H1 (cell line): ENCODE measurements at regions not wholly inside any gene's neighbourhood (a gene's known extent, or its start where the extent isn't known, plus 50 kb on each side); places are given as distances from the start of the nearest gene placed in this dataset.

ENCODE experiments used
- CTCF ChIA-PET: fragments of 300-600 bp; sonication (Branson Sonifier 250); formaldehyde crosslinking; loops from one replicate; lab custom pipeline; 2021; ENCODE audit not compliant: partially characterized antibody; lab: Charles Lee
- POLR2A ChIA-PET: fragments of 300-600 bp; sonication (Branson Sonifier 250); formaldehyde crosslinking; loops from one replicate; lab custom pipeline; 2021; ENCODE audit warnings: inconsistent platforms; ENCODE audit not compliant: partially characterized antibody; lab: Charles Lee
- DNase-seq, 2 experiments: peaks; one replicate each; pipeline versions ENCODE4 v3.0.0 to v3.0.0-alpha.2; 2010 to 2022; ENCODE audit warnings: low spot score in 2 of 2, low read depth in 1 of 2, mixed read lengths in 1 of 2
- FAIRE-seq: peaks from 2 replicates; lab custom pipeline; 2011; peaks lifted over from hg19 to GRCh38; lab: Jason Lieb, UNC
- H2AFZ ChIP-seq: 2 replicates; pipeline ENCODE4 v1.8.1; 2012; ENCODE audit warnings: low read length, inconsistent platforms
- H2AK5ac ChIP-seq: 2 replicates; pipeline ENCODE4 v1.6.1; 2013; ENCODE audit warnings: low read depth, low read length
- H2BK120ac ChIP-seq: replicated peaks from 2 replicates; pipeline ENCODE3; 2013; ENCODE audit warnings: low read depth, low read length, inconsistent platforms
- H2BK12ac ChIP-seq: 2 replicates; pipeline ENCODE4 v1.6.1; 2013; ENCODE audit warnings: low read depth, low read length
- H2BK15ac ChIP-seq: 2 replicates; pipeline ENCODE4 v1.6.1; 2013; ENCODE audit warnings: low read length
- H2BK20ac ChIP-seq: 2 replicates; pipeline ENCODE4 v1.6.1; 2013; ENCODE audit warnings: low read length
- H2BK5ac ChIP-seq: 2 replicates; pipeline ENCODE4 v1.6.1; 2013; ENCODE audit warnings: low read depth, low read length
- H3K14ac ChIP-seq: 2 replicates; pipeline ENCODE4 v1.6.1; 2013; ENCODE audit warnings: inconsistent platforms; ENCODE audit not compliant: insufficient read length
- H3K18ac ChIP-seq: 2 replicates; pipeline ENCODE4 v1.6.1; 2013; ENCODE audit warnings: low read length; ENCODE audit errors: extremely low read depth
- H3K23ac ChIP-seq: 2 replicates; pipeline ENCODE4 v1.6.1; 2013; ENCODE audit warnings: inconsistent platforms; ENCODE audit not compliant: insufficient read length
- H3K23me2 ChIP-seq: 2 replicates; pipeline ENCODE4 v1.6.1; 2013; ENCODE audit warnings: low read depth, low read length
- H3K27ac ChIP-seq: 2 replicates; pipeline ENCODE4 v1.6.1; 2011; ENCODE audit warnings: low read depth, low read length, inconsistent platforms
- H3K27me3 ChIP-seq, 4 experiments: replicated peaks in 1 of 4; 1 replicate in 1 of 4; 2 replicates in 3 of 4; pipeline versions ENCODE4 v1.6.1 to v1.8.1; 2011 to 2013; ENCODE audit warnings: low read length in 3 of 4, mild to moderate bottlenecking in 3 of 4, inconsistent platforms in 2 of 4, mixed read lengths in 2 of 4, moderate library complexity in 1 of 4; ENCODE audit not compliant: control insufficient read depth in 3 of 4, insufficient read depth in 3 of 4; ENCODE audit errors: extremely low read depth in 1 of 4
- H3K36me3 ChIP-seq, 4 experiments: 2 replicates each; pipeline versions ENCODE4 v1.6.1 to v1.8.1; 2011 to 2013; ENCODE audit warnings: mild to moderate bottlenecking in 4 of 4, low read length in 3 of 4, moderate library complexity in 2 of 4, control low read depth in 1 of 4, inconsistent platforms in 1 of 4; ENCODE audit not compliant: insufficient read depth in 4 of 4, control insufficient read depth in 2 of 4
- H3K4ac ChIP-seq: replicated peaks from 2 replicates; pipeline ENCODE3; 2013; ENCODE audit warnings: low read length, low read depth, mixed read lengths, inconsistent platforms; ENCODE audit not compliant: insufficient read length
- H3K4me1 ChIP-seq, 4 experiments: replicated peaks in 1 of 4; 1 replicate in 1 of 4; 2 replicates in 3 of 4; pipeline versions ENCODE4 v1.6.1 to v1.8.1; 2011 to 2013; ENCODE audit warnings: low read length in 3 of 4, inconsistent platforms in 2 of 4, mixed read lengths in 1 of 4; ENCODE audit not compliant: insufficient read depth in 4 of 4, control insufficient read depth in 3 of 4
- H3K4me2 ChIP-seq, 2 experiments: 2 replicates each; pipeline versions ENCODE4 v1.6.1 to v1.8.1; 2011 to 2013; ENCODE audit warnings: low read depth in 2 of 2, low read length in 2 of 2, control low read depth in 1 of 2, inconsistent platforms in 1 of 2, mild to moderate bottlenecking in 1 of 2; ENCODE audit not compliant: insufficient read depth in 1 of 2
- H3K4me3 ChIP-seq, 4 experiments: fragments of 200-600, 300-600 bp in 1 of 4; sonication (generic), shearing (Covaris generic), sonication (Bioruptor Twin) in 1 of 4; 2 replicates each; pipeline versions ENCODE4 v1.5.1 to v1.8.1; 2011 to 2016; ENCODE audit warnings: low read length in 4 of 4, low read depth in 3 of 4, control low read depth in 2 of 4, inconsistent platforms in 2 of 4, mild to moderate bottlenecking in 2 of 4, mixed read lengths in 1 of 4, moderate library complexity in 1 of 4; ENCODE audit not compliant: insufficient read depth in 2 of 4; ENCODE audit errors: extremely low read depth in 1 of 4
- H3K56ac ChIP-seq: replicated peaks from 2 replicates; pipeline ENCODE3; 2013; ENCODE audit warnings: low read depth, mild to moderate bottlenecking, mixed read lengths, low read length, inconsistent platforms; ENCODE audit not compliant: insufficient read length
- H3K79me1 ChIP-seq: 2 replicates; pipeline ENCODE4 v1.6.1; 2013; ENCODE audit warnings: low read depth, low read length, control low read depth
- H3K79me2 ChIP-seq, 2 experiments: 2 replicates each; pipeline versions ENCODE4 v1.6.1 to v1.8.1; 2012 to 2013; ENCODE audit warnings: low read length in 2 of 2, mild to moderate bottlenecking in 2 of 2, inconsistent platforms in 1 of 2; ENCODE audit not compliant: insufficient read depth in 2 of 2, control insufficient read depth in 1 of 2
- H3K9ac ChIP-seq, 4 experiments: replicated peaks in 1 of 4; 1 replicate in 1 of 4; 2 replicates in 3 of 4; pipeline versions ENCODE4 v1.6.1 to v1.8.1; 2011 to 2013; ENCODE audit warnings: low read depth in 3 of 4, low read length in 3 of 4, control low read depth in 2 of 4, mild to moderate bottlenecking in 2 of 4, moderate library complexity in 2 of 4, inconsistent platforms in 1 of 4; ENCODE audit errors: extremely low read depth in 1 of 4
- H3K9me3 ChIP-seq, 2 experiments: 2 replicates each; pipeline versions ENCODE4 v1.6.1 to v1.8.1; 2012 to 2013; ENCODE audit warnings: mild to moderate bottlenecking in 2 of 2, moderate library complexity in 2 of 2, control low read depth in 1 of 2, inconsistent platforms in 1 of 2, low read depth in 1 of 2, low read length in 1 of 2, mixed read lengths in 1 of 2; ENCODE audit not compliant: insufficient read depth in 2 of 2
- H4K20me1 ChIP-seq, 2 experiments: replicated peaks in 1 of 2; 2 replicates each; pipeline versions ENCODE3 to v1.8.1; 2011 to 2013; ENCODE audit warnings: inconsistent platforms in 2 of 2, low read length in 2 of 2, mild to moderate bottlenecking in 1 of 2; ENCODE audit not compliant: insufficient read depth in 2 of 2, control insufficient read depth in 1 of 2
- H4K5ac ChIP-seq: 2 replicates; pipeline ENCODE4 v1.6.1; 2013; ENCODE audit warnings: low read length, low read depth, mixed read lengths, inconsistent platforms; ENCODE audit not compliant: insufficient read length
- H4K8ac ChIP-seq: 2 replicates; pipeline ENCODE4 v1.8.0; 2013; ENCODE audit warnings: mild to moderate bottlenecking, moderate library complexity, low read length, inconsistent platforms; ENCODE audit not compliant: insufficient read depth; ENCODE audit errors: extremely low read depth
- H4K91ac ChIP-seq: replicated peaks from 2 replicates; pipeline ENCODE3; 2013; ENCODE audit warnings: low read length, mixed read lengths, inconsistent platforms; ENCODE audit not compliant: insufficient read length
- CBX5 ChIP-seq: fragments of 300-800, 300-1000 bp; sonication (generic); IDR thresholded peaks from 2 replicates; pipeline ENCODE4 v1.7.1; 2016; ENCODE audit warnings: antibody characterized with exemption, low read length, low read depth
- EP300 ChIP-seq, 2 experiments: IDR thresholded peaks; 1 replicate in 1 of 2; 2 replicates in 1 of 2; pipeline ENCODE4 v1.6.1; 2011 to 2012; ENCODE audit warnings: low read depth in 2 of 2, low read length in 2 of 2, mild to moderate bottlenecking in 2 of 2, borderline replicate concordance in 1 of 2, inconsistent platforms in 1 of 2, moderate library complexity in 1 of 2
- HDAC2 ChIP-seq, 2 experiments: fragments of 300-600 bp in 1 of 2; sonication (generic) in 1 of 2; IDR thresholded peaks; 2 replicates each; pipeline ENCODE4 v1.6.1; 2011 to 2012; ENCODE audit warnings: low read depth in 2 of 2, low read length in 2 of 2, mild to moderate bottlenecking in 2 of 2, moderate library complexity in 2 of 2, borderline replicate concordance in 1 of 2, inconsistent platforms in 1 of 2
- NRF1 ChIP-seq: IDR thresholded peaks from 2 replicates; pipeline ENCODE4 v1.6.1; 2011; ENCODE audit warnings: mild to moderate bottlenecking, low read depth, low read length, improper control_type of control experiment
- POLR2A ChIP-seq, 2 experiments: IDR thresholded peaks; 1 replicate in 1 of 2; 2 replicates in 1 of 2; pipeline ENCODE4 v1.6.1; 2011; ENCODE audit warnings: low read depth in 2 of 2, low read length in 2 of 2, mild to moderate bottlenecking in 2 of 2; ENCODE audit errors: control extremely low read depth in 1 of 2
- RAD21 ChIP-seq, 2 experiments: IDR thresholded peaks in 1 of 2; conservative IDR thresholded peaks in 1 of 2; 2 replicates each; pipeline ENCODE4 v1.6.1; 2011; ENCODE audit warnings: low read depth in 2 of 2, low read length in 2 of 2, improper control_type of control experiment in 1 of 2, inconsistent platforms in 1 of 2, mild to moderate bottlenecking in 1 of 2, moderate library complexity in 1 of 2
- RFX5 ChIP-seq: IDR thresholded peaks from 2 replicates; pipeline ENCODE4 v1.6.1; 2011; ENCODE audit warnings: low read depth, low read length, improper control_type of control experiment, borderline replicate concordance
- RNF2 ChIP-seq: fragments of 200-900, 300-1000 bp; sonication (generic); IDR thresholded peaks from 2 replicates; pipeline ENCODE4 v1.7.1; 2016; ENCODE audit warnings: borderline replicate concordance, low read depth, mild to moderate bottlenecking, antibody characterized with exemption, low read length; ENCODE audit not compliant: poor library complexity, severe bottlenecking; ENCODE audit errors: missing control alignments
- TAF7 ChIP-seq: optimal IDR thresholded peaks from 2 replicates; pipeline ENCODE3; 2011; ENCODE audit warnings: low read depth, mild to moderate bottlenecking, inconsistent platforms, low read length, moderate library complexity, borderline replicate concordance
- TCF12 ChIP-seq: IDR thresholded peaks from 2 replicates; pipeline ENCODE4 v1.6.1; 2011; ENCODE audit warnings: low read depth, mild to moderate bottlenecking, low read length
- WGBS, 2 experiments: shearing (Covaris generic) in 1 of 2; methylation state at CpG; one replicate each; pipeline versions ENCODE4 v1.1.6 to v1.1.7; 2013 to 2015; ENCODE audit warnings: low lambda C conversion rate in 2 of 2, mixed read lengths in 2 of 2, inconsistent platforms in 1 of 2, low coverage in 1 of 2, missing lambda C conversion rate in 1 of 2; ENCODE audit not compliant: insufficient replicate concordance in 2 of 2, insufficient coverage in 1 of 2, insufficient read length in 1 of 2; ENCODE audit errors: extremely low coverage in 1 of 2, missing lambda C conversion rate in 1 of 2; 5-methylcytosine and 5-hydroxymethylcytosine counted together
- TF ChIP-seq, protein P1 (sequence below): IDR thresholded peaks from 2 replicates; pipeline ENCODE4 v1.6.1; 2011; ENCODE audit warnings: low read length, improper control_type of control experiment

DNA sequence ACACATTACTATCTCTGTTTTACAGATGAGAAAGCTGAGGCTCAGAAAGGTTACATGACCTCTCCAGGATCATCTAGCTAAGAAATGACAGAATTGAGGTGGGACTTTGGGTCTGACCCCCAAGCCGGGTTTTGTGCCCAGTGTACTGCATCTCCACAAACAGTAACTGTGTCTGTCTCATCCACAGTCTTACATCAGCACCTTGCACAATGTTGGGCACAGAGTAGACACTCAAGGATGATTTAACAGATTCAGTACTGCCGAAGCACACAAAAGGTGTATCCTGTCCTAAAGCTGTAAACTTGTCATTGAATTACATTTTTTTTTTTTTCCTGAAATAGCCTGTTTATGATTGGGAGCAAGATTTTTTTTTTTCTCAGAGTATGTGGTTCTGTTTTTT is 84.8 kb downstream of the ADCYAP1 start:
- H3K9ac ChIP-seq = no peak overlapping the region
- no peaks in the 10 kb centered on the region for H4K20me1 ChIP-seq
- no peak overlapping the region for H3K18ac ChIP-seq
- H2AK5ac ChIP-seq = no peak overlapping the region
- DNase-seq = no peak
- H2BK120ac ChIP-seq = no peak overlapping the region
- ChIA-PET POLR2A (interaction anchor here (1.8 kb wide), 1 partner anchor 12 kb away, joined by 7 read pairs; no protein-coding TSS in a partner anchor), CTCF (interaction anchor here (0.9 to 1.1 kb wide), 4 partner anchors 10 to 28 kb away, joined by 3 to 7 read pairs (median 4); no protein-coding TSS in a partner anchor)
- H2BK5ac ChIP-seq = no peak overlapping the region
- H3K27ac ChIP-seq = no peak overlapping the region
- no peak overlapping the region for H4K5ac ChIP-seq
- H3K56ac ChIP-seq = no peak overlapping the region
- no peak overlapping the region for H4K91ac ChIP-seq
- no peak overlapping the region for H2BK12ac ChIP-seq
- no peak overlapping the region for H2AFZ ChIP-seq
- H3K4ac ChIP-seq = no peak overlapping the region
- H2BK20ac ChIP-seq = no peak overlapping the region
- no peaks in the 10 kb centered on the region for H3K23me2 ChIP-seq
- H3K4me3 ChIP-seq = no peak overlapping the region
- TF ChIP-seq CBX5 (no peak), POLR2A (IDR thresholded peaks at IDR 0.05; ENCODE audit: control extremely low read depth in 1 of 2, low read depth in 2 of 2, low read length in 2 of 2) (no peak), RNF2 (no peak), TAF7 (no peak), EP300 (IDR thresholded peaks at IDR 0.05; ENCODE audit: borderline replicate concordance in 1 of 2, low read depth in 2 of 2, low read length in 2 of 2) (no peak), RFX5 (no peak), RAD21 (IDR thresholded peaks at IDR 0.05 in 1 of 2, conservative IDR thresholded peaks at IDR 0.05 in 1 of 2; ENCODE audit: low read depth in 2 of 2, low read length in 2 of 2) (no peak), HDAC2 (IDR thresholded peaks at IDR 0.05; ENCODE audit: borderline replicate concordance in 1 of 2, low read depth in 2 of 2, low read length in 2 of 2) (no peak), TCF12 (no peak), NRF1 (no peak)
- TF ChIP-seq, protein P1, sequence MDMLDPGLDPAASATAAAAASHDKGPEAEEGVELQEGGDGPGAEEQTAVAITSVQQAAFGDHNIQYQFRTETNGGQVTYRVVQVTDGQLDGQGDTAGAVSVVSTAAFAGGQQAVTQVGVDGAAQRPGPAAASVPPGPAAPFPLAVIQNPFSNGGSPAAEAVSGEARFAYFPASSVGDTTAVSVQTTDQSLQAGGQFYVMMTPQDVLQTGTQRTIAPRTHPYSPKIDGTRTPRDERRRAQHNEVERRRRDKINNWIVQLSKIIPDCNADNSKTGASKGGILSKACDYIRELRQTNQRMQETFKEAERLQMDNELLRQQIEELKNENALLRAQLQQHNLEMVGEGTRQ = no peak
- H3K23ac ChIP-seq = no peak overlapping the region
- H3K79me2 ChIP-seq = peaks cover 0 to 30% of the 10 kb centered on the region in 2 experiments; a peak in 1 of 4 replicates
- H3K14ac ChIP-seq = no peak overlapping the region
- H2BK15ac ChIP-seq = no peak overlapping the region
- FAIRE-seq = no peak
- peaks cover 0 to 4% (median 0%) of the 10 kb centered on the region in 4 experiments; a peak in 1 of 8 replicates for H3K36me3 ChIP-seq
- no peak overlapping the region for H4K8ac ChIP-seq
- no peak overlapping the region for H3K4me2 ChIP-seq
- H3K27me3 ChIP-seq = no peaks in the 10 kb centered on the region
- H3K4me1 ChIP-seq = peaks cover 4 to 18% (median 6%) of the 10 kb centered on the region in 4 experiments
- H3K9me3 ChIP-seq = peaks cover 2 to 9% of the 10 kb centered on the region in 2 experiments; a peak in 2 of 4 replicates
- peaks cover 2% of the 10 kb centered on the region; the same call in 1 of the 2 replicates for H3K79me1 ChIP-seq
- 90% methylated on average over 2 of the region's 2 CpGs; no CpG with 5 or more reads in 1 of the 2 experiments for WGBS, 2 experiments
